GM23338 (cell line): ENCODE measurements at regions not wholly inside any gene's neighbourhood (a gene's known extent, or its start where the extent isn't known, plus 50 kb on each side); places are given as distances from the start of the nearest gene placed in this dataset.

Experiments
- ATAC-seq: fragments of 200-7000 bp; cut with Tn5 transposase; 3 replicates; pipeline ENCODE4 v1.9.1; 2020
- DNase-seq: peaks from one replicate; pipeline ENCODE4 v3.0.0-alpha.2; 2015; ENCODE audit warnings: low spot score
- H2AFZ ChIP-seq: fragments of 200-600 bp; sonication (generic); 2 replicates; pipeline ENCODE4 v1.8.0; 2016; ENCODE audit warnings: antibody characterized with exemption, mild to moderate bottlenecking, moderate library complexity
- H3F3A ChIP-seq: fragments of 200-600 bp; sonication (generic); replicated peaks from 2 replicates; pipeline ENCODE4 v1.8.0; 2017; ENCODE audit warnings: antibody characterized with exemption, mixed run types, low read depth
- H3K27ac ChIP-seq: fragments of 200-600 bp; sonication (generic); 2 replicates; pipeline ENCODE4 v1.6.1; 2016; ENCODE audit warnings: low read depth
- H3K27me3 ChIP-seq: fragments of 200-600 bp; sonication (generic); 2 replicates; pipeline ENCODE4 v1.8.0; 2016; ENCODE audit warnings: mild to moderate bottlenecking, mixed run types, moderate library complexity; ENCODE audit not compliant: insufficient read depth
- H3K36me3 ChIP-seq: fragments of 200-600 bp; sonication (generic); 2 replicates; pipeline ENCODE4 v1.8.0; 2016; ENCODE audit warnings: mild to moderate bottlenecking; ENCODE audit not compliant: insufficient read depth
- H3K4me1 ChIP-seq: fragments of 200-600 bp; sonication (generic); 2 replicates; pipeline ENCODE4 v1.8.0; 2016; ENCODE audit warnings: mild to moderate bottlenecking, moderate library complexity; ENCODE audit not compliant: insufficient read depth
- H3K4me2 ChIP-seq: fragments of 200-600 bp; sonication (generic); 2 replicates; pipeline ENCODE4 v1.7.1; 2017; ENCODE audit warnings: mixed run types
- H3K4me3 ChIP-seq: fragments of 200-600 bp; sonication (generic); 2 replicates; pipeline ENCODE4 v1.6.1; 2016; ENCODE audit warnings: mixed run types
- H3K79me2 ChIP-seq: fragments of 200-600 bp; sonication (generic); replicated peaks from 2 replicates; pipeline ENCODE4 v1.8.0; 2017; ENCODE audit warnings: mild to moderate bottlenecking; ENCODE audit not compliant: insufficient read depth
- H3K9me2 ChIP-seq: fragments of 200-600 bp; sonication (generic); 2 replicates; pipeline ENCODE4 v1.8.0; 2017; ENCODE audit not compliant: insufficient read depth
- H4K20me1 ChIP-seq: fragments of 200-600 bp; sonication (generic); replicated peaks from 2 replicates; pipeline ENCODE4 v1.8.0; 2017; ENCODE audit warnings: mild to moderate bottlenecking; ENCODE audit not compliant: insufficient read depth
- H3K27ac Mint-ChIP-seq: 2 replicates; pipeline ENCODE4 v1.8.0; 2020; ENCODE audit warnings: inconsistent platforms, mild to moderate bottlenecking, moderate library complexity, mixed read lengths
- H3K27me3 Mint-ChIP-seq: 3 replicates; pipeline ENCODE4 v1.8.0; 2022; ENCODE audit warnings: low read depth, mild to moderate bottlenecking, moderate library complexity, mixed read lengths, inconsistent platforms; ENCODE audit not compliant: insufficient read depth, poor library complexity
- H3K36me3 Mint-ChIP-seq: 3 replicates; pipeline ENCODE4 v1.8.0; 2021; ENCODE audit warnings: low read depth, mild to moderate bottlenecking, inconsistent platforms, moderate library complexity, mixed read lengths
- H3K4me1 Mint-ChIP-seq: 3 replicates; pipeline ENCODE4 v1.8.0; 2020; ENCODE audit warnings: mild to moderate bottlenecking, inconsistent platforms, mixed read lengths
- H3K4me3 Mint-ChIP-seq: 3 replicates; pipeline ENCODE4 v1.8.0; 2021; ENCODE audit warnings: moderate library complexity, mild to moderate bottlenecking, inconsistent platforms, mixed read lengths
- H3K9me3 Mint-ChIP-seq: 3 replicates; pipeline ENCODE4 v1.8.0; 2020; ENCODE audit warnings: moderate library complexity, mild to moderate bottlenecking, inconsistent platforms, mixed read lengths
- CREB1 ChIP-seq: fragments of 250-450 bp; sonication (Bioruptor Pico); IDR thresholded peaks from 2 replicates; pipeline ENCODE4 v1.5.0; 2020; ENCODE audit warnings: low read depth, mild to moderate bottlenecking, moderate library complexity
- CTCF ChIP-seq, 2 experiments: fragments of 200-600 bp in 1 of 2; sonication (generic) in 1 of 2; conservative IDR thresholded peaks; 2 replicates each; pipeline versions ENCODE4 v1.5.1 to v1.6.1; 2016 to 2017; ENCODE audit warnings: antibody characterized with exemption in 2 of 2, low read depth in 2 of 2, mild to moderate bottlenecking in 2 of 2, moderate library complexity in 1 of 2
- ETS1 ChIP-seq: IDR thresholded peaks from 2 replicates; pipeline ENCODE4 v1.6.1; 2016; ENCODE audit warnings: antibody characterized with exemption
- EZH2 ChIP-seq: fragments of 200-600 bp; sonication (generic); IDR thresholded peaks from one replicate; pipeline ENCODE4 v1.8.0; 2017; ENCODE audit warnings: antibody characterized with exemption, mild to moderate bottlenecking, low read depth; ENCODE audit not compliant: unreplicated experiment
- EZH2phosphoT487 ChIP-seq: fragments of 200-600 bp; sonication (generic); IDR thresholded peaks from one replicate; pipeline ENCODE4 v1.8.1; 2018; ENCODE audit warnings: antibody characterized with exemption; ENCODE audit not compliant: unreplicated experiment
- JUNB ChIP-seq: IDR thresholded peaks from one replicate; pipeline ENCODE4 v1.6.1; 2016; ENCODE audit warnings: antibody characterized with exemption; ENCODE audit not compliant: unreplicated experiment
- NANOG ChIP-seq: IDR thresholded peaks from 2 replicates; pipeline ENCODE4 v1.6.1; 2016; ENCODE audit warnings: antibody characterized with exemption, borderline replicate concordance
- POLR2AphosphoS5 ChIP-seq: IDR thresholded peaks from 2 replicates; pipeline ENCODE4 v1.6.1; 2016; ENCODE audit warnings: antibody characterized with exemption, low read depth
- REST ChIP-seq: IDR thresholded peaks from one replicate; pipeline ENCODE4 v1.6.1; 2018; ENCODE audit warnings: antibody characterized with exemption; ENCODE audit not compliant: unreplicated experiment
- STAT1 ChIP-seq: IDR thresholded peaks from one replicate; pipeline ENCODE4 v1.6.1; 2016; ENCODE audit warnings: antibody characterized with exemption; ENCODE audit not compliant: unreplicated experiment
- ZNF114 ChIP-seq: fragments of 250-450 bp; sonication (Bioruptor Pico); IDR thresholded peaks from 2 replicates; pipeline ENCODE4 v1.5.0; 2020; ENCODE audit warnings: mild to moderate bottlenecking, moderate library complexity
- ZNF331 ChIP-seq: fragments of 250-450 bp; sonication (Bioruptor Pico); IDR thresholded peaks from 2 replicates; pipeline ENCODE4 v1.5.0; 2020; ENCODE audit warnings: low read depth, mild to moderate bottlenecking, moderate library complexity
- ZNF462 ChIP-seq: fragments of 250-450 bp; sonication (Bioruptor Pico); IDR thresholded peaks from 2 replicates; pipeline ENCODE4 v1.5.0; 2020; ENCODE audit warnings: mild to moderate bottlenecking, moderate library complexity

GRCh38 chr10:18868919-18869318 is 179.7 kb upstream of the MALRD1 start:
- H3K27me3 Mint-ChIP-seq = peaks cover 2% of the 10 kb centered on the region
- Histone ChIP-seq H3K4me1 (no peaks in the 10 kb centered on the region), H3K36me3 (no peaks in the 10 kb centered on the region), H3K9me2 (peaks cover 7% of the 10 kb centered on the region), H3K27ac (no peak overlapping the region), H3K4me3 (no peak overlapping the region), H3K4me2 (no peak overlapping the region), H3F3A (no peaks in the 10 kb centered on the region), H2AFZ (no peak overlapping the region), H3K27me3 (no peaks in the 10 kb centered on the region), H3K79me2 (no peaks in the 10 kb centered on the region), H4K20me1 (no peaks in the 10 kb centered on the region)
- ATAC-seq (no peak), DNase-seq (no peak)
- H3K9me3 Mint-ChIP-seq = peaks cover 5% of the 10 kb centered on the region; the same call in 2 of the 3 replicates
- H3K27ac Mint-ChIP-seq = no peak overlapping the region
- peaks cover 4% of the 10 kb centered on the region; the same call in 1 of the 3 replicates for H3K36me3 Mint-ChIP-seq
- H3K4me3 Mint-ChIP-seq = no peak overlapping the region
- no peaks in the 10 kb centered on the region for H3K4me1 Mint-ChIP-seq
- TF ChIP-seq CTCF (conservative IDR thresholded peaks at IDR 0.05; ENCODE audit: low read depth in 2 of 2) (no peak), ZNF114 (no peak), EZH2 (no peak), CREB1 (CRISPR knock-in tag) (no peak), ZNF331 (CRISPR knock-in tag) (no peak), ETS1 (no peak), EZH2phosphoT487 (no peak), ZNF462 (CRISPR knock-in tag) (no peak), NANOG (no peak), STAT1 (no peak), JUNB (no peak), REST (no peak), POLR2AphosphoS5 (no peak)
